ENCODE measurements at regions not wholly inside any gene's neighbourhood (a gene's known extent, or its start where the extent isn't known, plus 50 kb on each side); places are given as distances from the start of the nearest gene placed in this dataset.

DNA sequence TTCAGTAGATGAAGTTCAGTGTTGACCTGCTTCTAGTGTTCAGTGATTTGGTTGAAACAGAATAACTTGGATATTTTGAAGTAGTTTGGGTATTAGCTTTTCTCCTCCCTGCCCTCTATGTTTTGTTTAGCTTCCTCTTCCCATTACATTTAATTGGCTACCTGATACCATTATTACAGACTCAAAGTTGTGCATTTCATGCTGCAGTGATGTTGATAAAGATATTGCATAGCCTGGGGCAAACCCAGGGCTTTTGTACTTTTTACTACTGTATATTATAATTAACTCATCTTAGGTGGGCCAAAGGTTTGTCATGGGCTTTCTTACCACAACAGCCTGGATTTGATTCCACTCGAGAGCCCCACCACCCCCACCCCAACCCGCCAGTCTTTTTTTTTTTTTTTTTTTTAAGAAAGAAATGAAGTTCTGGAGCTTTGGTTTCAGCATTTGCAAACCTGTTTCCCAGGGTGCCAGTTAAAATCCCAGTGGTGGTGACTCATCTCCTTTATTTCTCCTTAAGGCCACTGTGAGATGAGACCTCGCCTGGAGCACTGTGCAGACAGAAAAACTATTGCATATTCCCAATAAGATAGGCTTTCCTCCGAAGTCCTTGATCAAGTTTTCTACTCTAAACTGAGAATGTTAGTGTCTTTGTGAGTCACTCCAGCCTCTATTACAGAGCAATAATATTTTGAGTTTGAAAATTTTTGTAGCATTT lies 393.7 kb upstream of the FANCL start:
- TF ChIP-seq, protein P1, sequence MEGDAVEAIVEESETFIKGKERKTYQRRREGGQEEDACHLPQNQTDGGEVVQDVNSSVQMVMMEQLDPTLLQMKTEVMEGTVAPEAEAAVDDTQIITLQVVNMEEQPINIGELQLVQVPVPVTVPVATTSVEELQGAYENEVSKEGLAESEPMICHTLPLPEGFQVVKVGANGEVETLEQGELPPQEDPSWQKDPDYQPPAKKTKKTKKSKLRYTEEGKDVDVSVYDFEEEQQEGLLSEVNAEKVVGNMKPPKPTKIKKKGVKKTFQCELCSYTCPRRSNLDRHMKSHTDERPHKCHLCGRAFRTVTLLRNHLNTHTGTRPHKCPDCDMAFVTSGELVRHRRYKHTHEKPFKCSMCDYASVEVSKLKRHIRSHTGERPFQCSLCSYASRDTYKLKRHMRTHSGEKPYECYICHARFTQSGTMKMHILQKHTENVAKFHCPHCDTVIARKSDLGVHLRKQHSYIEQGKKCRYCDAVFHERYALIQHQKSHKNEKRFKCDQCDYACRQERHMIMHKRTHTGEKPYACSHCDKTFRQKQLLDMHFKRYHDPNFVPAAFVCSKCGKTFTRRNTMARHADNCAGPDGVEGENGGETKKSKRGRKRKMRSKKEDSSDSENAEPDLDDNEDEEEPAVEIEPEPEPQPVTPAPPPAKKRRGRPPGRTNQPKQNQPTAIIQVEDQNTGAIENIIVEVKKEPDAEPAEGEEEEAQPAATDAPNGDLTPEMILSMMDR (IDR thresholded peaks at IDR 0.05), result no peak
- no peak for TF ChIP-seq POLR2A (IDR thresholded peaks at IDR 0.05)
